Fibroblast of lung (primary cell): ENCODE measurements at regions not wholly inside any gene's neighbourhood (a gene's known extent, or its start where the extent isn't known, plus 50 kb on each side); places are given as distances from the start of the nearest gene placed in this dataset.

Experiments
- DNase-seq, 2 donors: peaks; one replicate each; pipeline versions ENCODE4 v3.0.0 to v3.0.0-alpha.2; 2010; ENCODE audit warnings: low read depth in 2 of 2
- H2AFZ ChIP-seq: 2 replicates; pipeline ENCODE4 v1.5.1; 2012; ENCODE audit warnings: low read length, control low read depth, inconsistent platforms
- H3K27ac ChIP-seq: 2 replicates; pipeline ENCODE4 v1.5.1; 2011; ENCODE audit warnings: low read length, control low read depth; ENCODE audit not compliant: insufficient read depth
- H3K27me3 ChIP-seq: 2 replicates; pipeline ENCODE4 v1.5.1; 2011; ENCODE audit warnings: mild to moderate bottlenecking, low read length; ENCODE audit not compliant: control insufficient read depth, insufficient read depth
- H3K36me3 ChIP-seq: 2 replicates; pipeline ENCODE4 v1.5.1; 2011; ENCODE audit warnings: low read length; ENCODE audit not compliant: control insufficient read depth, insufficient read depth
- H3K4me1 ChIP-seq: 2 replicates; pipeline ENCODE4 v1.5.1; 2011; ENCODE audit warnings: low read length; ENCODE audit not compliant: control insufficient read depth, insufficient read depth; ENCODE audit errors: extremely low read depth
- H3K4me2 ChIP-seq: 2 replicates; pipeline ENCODE4 v1.5.1; 2011; ENCODE audit warnings: low read length, control low read depth; ENCODE audit not compliant: insufficient read depth; ENCODE audit errors: extremely low read depth
- H3K4me3 ChIP-seq, 4 experiments: fragments of 200-600 bp in 1 of 4; sonication (generic) in 1 of 4; replicated peaks in 1 of 4; 2 replicates each; pipeline ENCODE4 v1.5.1; 2011 to 2016; ENCODE audit warnings: low read length in 4 of 4, low read depth in 3 of 4, mild to moderate bottlenecking in 3 of 4, control low read depth in 2 of 4, inconsistent platforms in 1 of 4, mixed read lengths in 1 of 4; ENCODE audit not compliant: insufficient read depth in 1 of 4; ENCODE audit errors: control extremely low read depth in 1 of 4
- H3K79me2 ChIP-seq: 2 replicates; pipeline ENCODE4 v1.5.1; 2012; ENCODE audit warnings: mild to moderate bottlenecking, low read length, inconsistent platforms; ENCODE audit not compliant: control insufficient read depth, insufficient read depth
- H3K9ac ChIP-seq: 2 replicates; pipeline ENCODE4 v1.5.1; 2011; ENCODE audit warnings: mild to moderate bottlenecking, low read length, control low read depth; ENCODE audit not compliant: insufficient read depth
- H3K9me3 ChIP-seq: 2 replicates; pipeline ENCODE4 v1.5.1; 2012; ENCODE audit warnings: low read depth, low read length; ENCODE audit not compliant: control insufficient read depth, insufficient read depth
- H4K20me1 ChIP-seq: 2 replicates; pipeline ENCODE4 v1.5.1; 2011; ENCODE audit warnings: low read length; ENCODE audit not compliant: control insufficient read depth, insufficient read depth; ENCODE audit errors: extremely low read depth
- CTCF ChIP-seq, 2 donors: IDR thresholded peaks in 1 of 2; conservative IDR thresholded peaks in 1 of 2; 1 replicate in 1 of 2; 2 replicates in 1 of 2; pipeline ENCODE4 v1.5.1; 2011 to 2012; ENCODE audit warnings: low read length in 2 of 2, control low read depth in 1 of 2, inconsistent platforms in 1 of 2, low read depth in 1 of 2, mild to moderate bottlenecking in 1 of 2
- EZH2 ChIP-seq: IDR thresholded peaks from 2 replicates; pipeline ENCODE4 v1.5.1; 2012; ENCODE audit warnings: low read length, control low read depth, mild to moderate bottlenecking; ENCODE audit errors: missing control alignments

DNA sequence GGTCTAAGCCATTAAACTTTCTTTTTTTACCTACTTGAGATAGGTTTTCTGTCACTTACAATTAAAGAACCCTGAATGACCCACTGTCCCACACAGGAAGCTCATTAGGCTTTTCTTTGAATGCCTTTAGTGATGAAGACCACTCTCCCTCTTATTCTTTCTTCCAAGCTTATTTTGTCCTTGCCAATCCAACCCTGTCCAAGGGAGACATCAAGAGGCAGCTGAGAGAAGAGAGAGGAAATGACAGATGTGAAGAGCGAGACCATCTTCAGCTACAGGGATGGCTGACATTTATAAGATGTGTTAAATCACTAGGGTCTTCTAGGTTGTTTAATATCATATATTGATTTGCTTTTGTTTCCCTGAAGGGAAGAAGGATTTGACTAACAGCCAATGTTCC, 133.5 kb downstream of the FAM114A2 start:
- Histone ChIP-seq H4K20me1 (no peaks in the 10 kb centered on the region), H2AFZ (no peak overlapping the region), H3K27ac (no peak overlapping the region), H3K4me1 (peaks cover 7% of the 10 kb centered on the region), H3K27me3 (no peaks in the 10 kb centered on the region), H3K4me3 (no peak overlapping the region), H3K79me2 (no peaks in the 10 kb centered on the region), H3K4me2 (no peak overlapping the region), H3K9ac (no peak overlapping the region), H3K36me3 (no peaks in the 10 kb centered on the region), H3K9me3 (no peaks in the 10 kb centered on the region)
- TF ChIP-seq CTCF (conservative IDR thresholded peaks at IDR 0.05 in 1 of 2, IDR thresholded peaks at IDR 0.05 in 1 of 2; ENCODE audit: low read depth in 1 of 2, low read length in 2 of 2) = no peak
- no peak for TF ChIP-seq EZH2
- peak in 1 of 2 donors; percentile 8 for DNase-seq

- Histone ChIP-seq H3K4me1 (peaks cover 9% of the 10 kb centered on the region), H3K9ac (no peak overlapping the region), H3K27ac (no peak overlapping the region), H4K20me1 (no peaks in the 10 kb centered on the region), H3K4me2 (no peak overlapping the region), H2AFZ (no peak overlapping the region), H3K9me3 (no peaks in the 10 kb centered on the region), H3K79me2 (no peaks in the 10 kb centered on the region), H3K36me3 (no peaks in the 10 kb centered on the region), H3K27me3 (no peaks in the 10 kb centered on the region), H3K4me3 (no peak overlapping the region)
- no peak for TF ChIP-seq CTCF (conservative IDR thresholded peaks at IDR 0.05 in 1 of 2, IDR thresholded peaks at IDR 0.05 in 1 of 2; ENCODE audit: low read depth in 1 of 2, low read length in 2 of 2)
- TF ChIP-seq EZH2 = no peak
- DNase-seq = no peak
Observed at GRCh38 chr5:153903321-153903720, 135.4 kb downstream of the FAM114A2 start.

- Histone ChIP-seq H3K4me3 (no peak overlapping the region), H3K27ac (no peak overlapping the region), H3K9me3 (no peaks in the 10 kb centered on the region), H4K20me1 (no peaks in the 10 kb centered on the region), H3K27me3 (no peaks in the 10 kb centered on the region), H3K4me1 (peaks cover 9% of the 10 kb centered on the region), H2AFZ (no peak overlapping the region), H3K79me2 (no peaks in the 10 kb centered on the region), H3K9ac (no peak overlapping the region), H3K4me2 (no peak overlapping the region), H3K36me3 (no peaks in the 10 kb centered on the region)
- TF ChIP-seq EZH2 = no peak
- TF ChIP-seq CTCF (conservative IDR thresholded peaks at IDR 0.05 in 1 of 2, IDR thresholded peaks at IDR 0.05 in 1 of 2; ENCODE audit: low read depth in 1 of 2, low read length in 2 of 2) = no peak
- no peak for DNase-seq
Observed at GRCh38 chr5:153902016-153902415, 136.7 kb downstream of the FAM114A2 start.
